ENCODE measurements at regions not wholly inside any gene's neighbourhood (a gene's known extent, or its start where the extent isn't known, plus 50 kb on each side); places are given as distances from the start of the nearest gene placed in this dataset.
"Not testable (repeated sequence)": the region's sequence is repeated elsewhere in the genome, so short reads cannot be mapped to it uniquely, and the experiment has no call there.

DNA sequence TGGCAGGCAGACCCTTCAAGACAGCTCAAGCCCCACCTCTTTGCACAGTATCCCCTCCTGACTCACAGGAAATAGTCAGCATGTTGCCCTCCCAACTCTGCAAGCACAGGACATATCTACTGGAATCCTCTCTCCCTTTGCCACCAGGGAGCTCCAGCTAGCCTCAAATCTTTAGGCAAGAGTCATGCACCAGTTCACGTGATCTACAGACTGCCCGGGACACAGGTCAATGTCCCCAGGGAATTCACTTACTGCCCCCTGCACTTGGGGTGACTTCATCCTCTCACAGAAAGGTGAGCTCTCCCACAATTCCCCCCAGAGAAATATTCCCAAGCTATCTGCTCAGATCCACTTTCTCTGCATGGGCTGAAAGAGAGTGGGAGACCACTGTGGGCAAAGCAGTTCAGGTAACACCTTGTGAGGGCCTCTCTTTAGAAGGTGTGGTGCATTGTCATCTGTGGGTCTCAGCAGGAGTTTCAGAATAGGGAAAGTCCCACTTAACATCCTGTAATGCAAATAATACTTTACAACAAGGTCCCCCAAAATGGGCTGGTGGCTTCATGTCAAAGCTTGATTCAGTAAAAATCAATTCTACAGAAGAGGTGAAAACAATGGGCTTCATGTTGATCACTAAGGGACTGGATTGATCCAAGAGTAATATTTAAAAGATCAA lies 129.9 kb downstream of the NOC3L start:
- no peak for DNase-seq

- DNase-seq = no peak
Observed at GRCh38 chr10:94235461-94235860, 127.3 kb downstream of the NOC3L start.

DNA sequence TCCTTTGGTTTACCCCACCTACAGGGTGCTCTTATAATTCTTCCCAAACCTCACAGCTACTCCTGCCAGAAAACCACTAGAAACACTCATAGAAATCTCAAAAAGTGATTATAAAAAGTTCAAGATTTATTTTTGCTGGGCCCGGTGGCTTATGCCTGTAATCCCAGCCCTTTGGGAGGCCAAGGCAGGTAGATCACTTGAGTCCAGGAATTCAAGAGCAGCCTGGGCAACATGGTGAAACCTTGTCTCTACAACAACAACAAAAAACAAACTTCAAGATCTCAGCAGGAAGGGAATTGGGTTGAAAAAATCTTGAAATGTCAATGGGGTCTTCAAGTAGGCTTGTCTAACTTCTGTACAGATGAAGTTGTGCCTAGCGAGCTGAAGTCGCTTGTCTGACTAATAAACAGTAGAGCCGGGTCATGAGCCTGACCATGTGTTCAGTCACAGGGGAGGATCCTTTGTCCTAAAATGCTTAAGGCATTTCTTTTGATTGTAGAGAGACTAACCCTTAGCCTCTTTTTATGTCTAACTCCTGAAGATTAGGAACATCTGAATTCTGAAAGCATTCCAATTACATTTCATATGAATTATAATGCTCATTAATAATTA lies 124.6 kb downstream of the NOC3L start:
- no peak for DNase-seq

- no peak for DNase-seq
Observed at GRCh38 chr10:94239696-94240095, 123.0 kb downstream of the NOC3L start.

GRCh38 chr10:94240491-94240890 lies 122.2 kb downstream of the NOC3L start:
- DNase-seq = no peak

DNA sequence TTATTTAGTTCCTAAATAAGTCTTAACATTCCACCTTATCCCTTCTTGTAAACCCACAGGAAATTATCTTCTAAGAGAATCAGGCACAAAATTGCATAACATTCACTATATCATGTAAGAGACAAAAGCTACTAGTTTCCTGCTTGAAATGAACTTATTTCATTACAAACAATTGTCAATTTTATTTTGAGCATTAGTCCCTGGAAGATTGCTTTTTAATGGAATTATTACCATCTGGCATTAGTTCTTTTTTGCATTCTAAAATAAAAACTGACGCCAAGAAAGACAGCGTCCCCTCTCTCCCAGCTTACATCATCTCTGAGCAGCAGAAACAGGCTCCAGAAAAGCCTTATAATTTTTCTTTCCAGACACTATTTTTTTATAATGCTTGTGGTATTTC lies 121.8 kb downstream of the NOC3L start:
- no peak for DNase-seq

- DNase-seq = no peak
Observed at GRCh38 chr10:94251098-94251497, 111.6 kb downstream of the NOC3L start.

DNA sequence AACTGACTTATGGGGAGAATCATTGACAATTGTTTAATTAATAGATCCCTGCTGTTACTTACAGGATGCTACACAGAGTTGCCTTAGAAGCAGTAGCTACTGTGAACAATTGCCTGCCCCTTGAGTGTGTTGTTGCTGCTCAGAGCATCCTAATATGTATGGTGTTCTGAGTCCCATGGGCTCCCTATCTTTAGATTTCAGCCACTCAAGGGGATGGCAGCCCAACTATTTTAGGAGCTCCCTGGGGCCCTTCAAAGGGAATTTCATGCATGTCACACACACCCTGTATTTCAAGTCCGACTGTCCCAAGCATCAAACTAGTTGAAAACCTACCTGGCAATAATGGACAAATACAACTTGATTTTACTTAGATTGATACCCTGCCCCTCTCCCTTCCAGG lies 111.2 kb downstream of the NOC3L start:
- DNase-seq = no peak

DNA sequence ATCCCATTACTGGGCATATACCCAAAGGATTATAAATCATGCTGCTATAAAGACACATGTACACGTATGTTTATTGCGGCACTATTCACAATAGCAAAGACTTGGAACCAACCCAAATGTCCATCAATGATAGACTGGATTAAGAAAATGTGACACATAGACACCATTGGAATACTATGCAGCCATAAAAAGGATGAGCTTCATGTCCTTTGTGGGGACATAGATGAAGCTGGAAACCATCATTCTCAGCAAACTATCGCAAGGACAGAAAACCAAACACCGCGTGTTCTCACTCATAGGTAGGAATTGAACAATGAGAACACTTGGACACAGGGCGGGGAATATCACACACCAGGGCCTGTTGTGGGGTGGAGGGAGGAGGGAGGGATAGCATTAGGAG lies 105.3 kb downstream of the NOC3L start:
- DNase-seq = not testable (repeated sequence)

DNA sequence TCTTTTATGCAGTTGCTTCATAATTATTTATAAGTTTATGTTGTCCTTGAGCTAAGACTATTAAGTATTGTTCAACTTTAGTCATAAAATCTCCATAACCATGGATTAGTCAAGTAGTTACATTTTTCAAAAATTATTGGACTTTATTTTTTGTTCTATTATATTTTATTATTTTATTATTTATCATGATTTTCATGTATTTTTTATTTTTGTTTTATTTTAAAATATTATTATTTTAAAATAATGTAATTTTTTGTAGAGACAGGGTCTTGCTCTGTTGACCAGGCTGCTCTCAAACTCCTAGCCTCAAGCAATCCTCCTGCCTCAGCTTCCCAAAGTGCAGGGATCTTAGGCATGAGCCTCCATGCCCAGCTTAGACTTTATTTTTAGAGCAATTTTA lies 102.3 kb downstream of the NOC3L start:
- DNase-seq = no peak

DNA sequence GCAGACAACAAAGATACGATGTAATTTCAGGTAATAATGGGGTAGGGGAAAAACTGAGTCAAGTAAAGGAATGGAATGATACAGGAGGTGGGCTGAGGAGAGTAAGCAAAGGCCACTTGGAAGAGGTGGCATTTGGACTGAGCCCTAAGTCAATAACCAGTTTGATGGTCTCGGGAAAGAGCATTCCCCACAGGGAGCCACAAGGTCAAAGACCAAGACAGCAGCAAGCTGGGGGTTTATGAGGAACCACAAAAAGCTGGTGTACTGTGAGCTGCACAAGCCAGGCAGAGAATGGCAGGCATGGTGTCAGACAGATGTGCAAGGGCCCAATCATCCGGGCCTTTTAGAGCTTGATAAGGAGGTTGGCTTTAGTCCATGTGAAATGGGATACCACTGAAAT lies 98.7 kb downstream of the NOC3L start:
- DNase-seq = no peak

- no peak for DNase-seq
Observed at GRCh38 chr10:94266091-94266490, 96.6 kb downstream of the NOC3L start.

GRCh38 chr10:94268652-94269051 lies 94.1 kb downstream of the NOC3L start:
- no peak for DNase-seq

- no peak for DNase-seq
Observed at GRCh38 chr10:94274142-94274787, 88.5 kb downstream of the NOC3L start.

GRCh38 chr10:94276140-94276539 lies 86.6 kb downstream of the NOC3L start:
- DNase-seq = no peak

- no peak for DNase-seq
Observed at GRCh38 chr10:94277450-94277849, 85.3 kb downstream of the NOC3L start.

- DNase-seq = peak; percentile 17
Observed at GRCh38 chr10:94279835-94280709, 82.7 kb downstream of the NOC3L start.

- no peak for DNase-seq
Observed at GRCh38 chr10:94281654-94282053, 81.1 kb downstream of the NOC3L start.

DNA sequence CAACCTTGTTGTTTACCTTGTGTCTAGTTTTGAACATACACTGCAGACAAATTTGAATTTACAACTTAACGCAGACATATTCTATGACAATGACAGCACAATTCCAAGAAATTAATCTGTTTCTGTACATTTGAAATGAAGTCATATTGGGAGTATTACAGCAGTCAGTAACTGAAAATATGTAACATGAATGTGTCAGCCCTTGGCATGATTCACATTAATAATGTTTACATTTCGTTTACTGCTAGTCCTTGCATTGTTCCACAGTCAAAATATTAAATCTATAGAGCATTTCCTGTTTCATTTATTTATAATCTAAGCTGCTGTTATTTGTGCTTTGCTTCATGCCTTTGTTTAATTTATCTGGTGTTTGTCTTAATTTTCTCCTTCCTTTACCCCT lies 80.4 kb downstream of the NOC3L start:
- DNase-seq = no peak
